ENCODE measurements at regions not wholly inside any gene's neighbourhood (a gene's known extent, or its start where the extent isn't known, plus 50 kb on each side); places are given as distances from the start of the nearest gene placed in this dataset.

GRCh38 chr11:96538622-96539021, 148.8 kb downstream of the JRKL start:
- TF ChIP-seq CTCF (conservative IDR thresholded peaks at IDR 0.05; ENCODE audit: low read depth, low read length) (no peak), EZH2 (IDR thresholded peaks at IDR 0.05; ENCODE audit: borderline replicate concordance, low read depth, low read length, poor library complexity, severe bottlenecking) (no peak)

All from A673 (cell line).